Pulmonary artery endothelial cell (primary cell): ENCODE measurements at regions not wholly inside any gene's neighbourhood (a gene's known extent, or its start where the extent isn't known, plus 50 kb on each side); places are given as distances from the start of the nearest gene placed in this dataset.
"Not testable (repeated sequence)": the region's sequence is repeated elsewhere in the genome, so short reads cannot be mapped to it uniquely, and the experiment has no call there.

Source experiments
- DNase-seq: peaks from one replicate; pipeline ENCODE4 v3.0.0-alpha.2; 2011; ENCODE audit warnings: low read depth, low spot score

GRCh38 chrX:1140236-1140681 lies 72.2 kb downstream of the CRLF2 start:
- no peak for DNase-seq

DNA sequence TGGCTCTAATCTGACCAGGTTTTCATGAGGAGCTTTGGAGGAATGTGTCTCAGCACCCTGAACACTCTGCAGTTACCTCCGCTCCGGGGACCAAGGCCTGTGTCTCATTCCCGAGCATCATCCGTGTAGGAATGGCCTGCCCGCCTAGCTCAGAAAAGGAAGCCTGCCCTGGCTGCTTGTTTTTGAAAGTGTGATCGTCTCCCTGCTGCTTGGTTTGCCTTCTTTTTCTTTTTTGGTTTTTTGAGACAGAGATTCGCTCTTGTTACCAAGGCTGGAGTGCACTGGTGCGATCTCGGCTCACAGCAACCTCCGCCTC lies 73.3 kb downstream of the CRLF2 start:
- no peak for DNase-seq

DNA sequence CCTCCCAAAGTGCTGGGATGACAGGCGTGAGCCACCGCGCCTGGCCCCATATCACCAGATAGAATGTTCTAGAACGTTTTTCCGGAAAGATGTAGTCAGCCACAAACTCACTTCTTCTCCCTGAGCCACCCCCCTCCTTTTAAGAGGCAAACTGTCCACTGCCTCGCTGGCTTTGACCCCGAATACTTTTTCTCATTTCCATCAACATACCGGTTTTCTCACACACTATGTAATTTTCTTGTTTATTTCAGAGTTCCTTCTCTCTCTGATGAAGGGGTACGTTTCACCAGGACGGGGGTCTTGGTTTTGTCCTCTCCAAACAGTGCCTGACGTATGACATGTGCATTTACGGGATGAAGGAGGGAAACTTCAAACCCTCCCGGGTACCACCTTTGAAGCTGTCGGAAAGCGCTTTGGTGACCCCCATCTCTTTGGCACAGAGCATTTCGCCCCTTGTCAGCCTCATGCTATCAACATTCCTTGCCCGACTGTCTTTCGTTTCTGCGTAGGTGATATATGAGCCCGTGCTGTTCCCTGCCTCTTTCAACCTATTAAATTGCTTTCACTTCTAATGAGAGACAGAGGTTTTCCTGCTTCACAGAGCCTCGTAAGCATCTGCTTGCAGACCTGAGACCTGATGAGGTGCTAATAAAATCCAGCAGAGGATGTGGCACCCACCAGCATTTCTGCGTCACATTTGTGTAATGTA lies 73.8 kb downstream of the CRLF2 start:
- DNase-seq, result no peak

- DNase-seq, result no peak
Measured at GRCh38 chrX:1137531-1137930, 74.9 kb downstream of the CRLF2 start.

DNA sequence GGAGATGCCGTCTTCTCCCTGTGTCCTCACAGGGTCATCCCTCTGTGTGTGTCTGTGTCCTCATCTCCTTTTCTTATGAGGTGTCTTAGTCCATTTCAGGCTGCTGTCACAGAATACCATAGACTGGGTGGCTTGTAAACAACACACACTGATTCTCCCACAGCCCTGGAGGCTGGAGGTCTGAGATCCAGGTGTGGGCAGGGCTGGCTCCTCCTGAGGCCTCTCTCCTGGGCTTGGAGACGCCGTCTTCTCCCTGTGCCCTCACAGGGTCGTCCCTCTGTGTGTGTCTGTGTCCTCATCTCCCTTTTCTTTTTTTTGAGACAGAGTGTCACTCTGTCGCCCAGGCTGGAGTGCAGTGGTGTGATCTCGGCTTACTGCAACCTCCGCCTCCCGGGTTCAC lies 75.9 kb downstream of the CRLF2 start:
- not testable (repeated sequence) for DNase-seq

DNA sequence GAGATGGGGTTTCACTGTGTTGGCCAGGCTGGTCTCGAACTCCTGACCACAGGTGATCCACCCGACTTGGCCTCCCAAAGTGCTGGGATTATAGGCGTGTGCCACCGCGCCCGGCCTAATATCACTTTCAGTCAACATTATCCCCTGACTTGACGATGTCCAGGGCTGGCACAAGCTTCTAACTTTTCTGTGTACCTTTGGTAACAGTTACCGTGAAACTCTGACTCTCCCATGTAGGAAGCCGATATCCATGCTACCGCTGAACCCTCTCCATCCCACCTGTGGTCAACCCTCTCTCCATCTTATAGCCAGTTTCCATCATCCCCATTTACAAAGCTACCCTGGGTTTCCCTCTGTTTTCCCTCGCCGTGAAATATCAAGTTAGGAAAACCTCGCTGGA lies 77.5 kb downstream of the CRLF2 start:
- DNase-seq, result no peak

- DNase-seq, result no peak
Measured at GRCh38 chrX:1134156-1134555, 78.3 kb downstream of the CRLF2 start.

- no peak for DNase-seq
Measured at GRCh38 chrX:1126738-1127137, 85.7 kb downstream of the CRLF2 start.

- no peak for DNase-seq
Measured at GRCh38 chrX:1124531-1124930, 87.9 kb downstream of the CRLF2 start.

- not testable (repeated sequence) for DNase-seq
Measured at GRCh38 chrX:1122851-1123250, 89.6 kb downstream of the CRLF2 start.

DNA sequence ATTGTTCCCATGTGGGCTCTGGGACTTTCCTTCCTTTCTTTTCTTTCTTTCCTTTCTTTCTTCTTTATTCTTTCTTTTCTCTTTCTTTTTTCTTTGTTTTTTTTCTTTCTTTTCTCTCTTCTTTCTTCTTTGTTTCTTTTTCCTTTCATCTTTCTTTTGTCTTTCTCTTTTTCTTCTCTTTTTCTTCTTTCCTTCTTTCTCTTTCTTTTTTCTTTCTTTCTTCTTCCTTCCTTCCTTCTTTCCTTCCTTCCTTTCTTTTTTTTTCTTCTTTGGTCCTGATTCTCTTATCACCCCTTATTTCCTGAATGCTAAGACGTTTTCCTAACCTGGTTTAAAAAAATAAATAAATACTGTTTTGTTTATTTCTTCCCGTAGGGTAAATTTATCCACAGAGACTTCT lies 93.2 kb downstream of the CRLF2 start:
- DNase-seq, result no peak

DNA sequence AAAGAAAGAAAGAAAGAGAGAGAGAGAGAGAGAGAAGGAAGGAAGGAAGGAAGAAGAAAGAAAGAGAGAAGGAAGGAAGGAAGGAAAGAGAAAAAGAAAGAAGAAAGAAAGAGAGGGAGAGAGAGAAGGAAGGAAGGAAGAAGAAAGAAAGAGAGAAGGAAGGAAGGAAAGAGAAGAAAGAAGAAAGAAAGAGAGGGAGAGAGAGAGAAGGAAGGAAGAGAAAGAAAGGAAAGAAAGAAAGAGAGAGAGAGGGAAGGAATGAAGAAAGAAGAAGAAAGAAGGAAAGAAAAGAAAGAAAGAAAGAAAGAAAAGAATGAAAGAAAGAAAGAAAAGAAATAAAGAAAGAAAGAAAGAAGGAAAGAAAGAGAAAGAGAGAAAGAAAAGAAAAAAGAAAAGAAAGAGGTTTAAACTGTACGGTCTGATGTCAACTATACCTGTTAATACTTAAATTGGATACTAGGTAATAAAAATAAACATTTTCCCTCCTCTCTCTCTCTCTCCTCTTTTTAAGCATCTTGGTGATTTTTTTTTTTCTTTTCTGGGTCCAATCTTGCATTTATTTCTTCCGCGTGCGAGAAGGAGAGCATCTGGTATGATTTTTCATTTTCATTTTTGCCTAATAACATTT lies 93.8 kb downstream of the CRLF2 start:
- DNase-seq, result no peak

DNA sequence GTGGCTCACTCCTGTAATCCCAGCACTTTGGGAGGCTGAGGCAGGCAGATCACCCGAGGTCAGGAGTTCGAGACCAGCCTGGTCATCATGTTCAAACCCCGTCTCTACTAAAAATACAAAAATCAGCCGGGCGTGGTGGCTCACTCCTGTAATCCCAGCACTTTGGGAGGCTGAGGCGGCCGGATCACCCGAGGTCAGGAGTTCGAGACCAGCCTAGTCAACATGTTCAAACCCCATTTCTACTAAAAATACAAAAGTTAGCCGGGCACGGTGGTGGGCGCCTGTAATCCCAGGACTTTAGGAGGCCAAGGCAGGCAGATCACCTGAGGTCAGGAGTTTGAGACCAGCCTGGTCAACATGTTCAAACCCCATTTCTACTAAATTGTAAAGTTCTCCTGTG lies 97.0 kb downstream of the CRLF2 start:
- DNase-seq, result not testable (repeated sequence)

DNA sequence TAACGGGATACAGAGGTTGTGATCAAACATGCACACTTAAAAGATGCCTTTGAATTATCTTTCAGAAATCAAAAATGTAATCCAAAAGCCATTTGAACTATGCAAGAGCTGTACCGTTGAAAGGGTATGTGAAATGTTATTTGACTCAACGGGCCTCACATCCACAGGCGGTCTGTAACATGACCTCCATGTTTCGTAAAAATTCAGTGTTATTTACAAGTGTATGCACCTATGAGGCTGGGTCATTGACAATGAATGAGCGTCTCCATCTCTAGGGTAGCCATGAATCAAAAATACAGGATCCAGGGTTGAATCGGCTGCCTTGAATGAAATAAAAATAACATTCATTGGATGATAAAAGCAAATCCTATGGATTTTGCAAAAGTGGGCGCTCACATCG lies 100.1 kb downstream of the CRLF2 start:
- DNase-seq, result no peak

GRCh38 chrX:1111601-1112300 lies 100.7 kb downstream of the CRLF2 start:
- no peak for DNase-seq

GRCh38 chrX:1109580-1110119 lies 102.8 kb downstream of the CRLF2 start:
- no peak for DNase-seq

GRCh38 chrX:1108501-1109445 lies 103.7 kb downstream of the CRLF2 start:
- DNase-seq, result no peak

DNA sequence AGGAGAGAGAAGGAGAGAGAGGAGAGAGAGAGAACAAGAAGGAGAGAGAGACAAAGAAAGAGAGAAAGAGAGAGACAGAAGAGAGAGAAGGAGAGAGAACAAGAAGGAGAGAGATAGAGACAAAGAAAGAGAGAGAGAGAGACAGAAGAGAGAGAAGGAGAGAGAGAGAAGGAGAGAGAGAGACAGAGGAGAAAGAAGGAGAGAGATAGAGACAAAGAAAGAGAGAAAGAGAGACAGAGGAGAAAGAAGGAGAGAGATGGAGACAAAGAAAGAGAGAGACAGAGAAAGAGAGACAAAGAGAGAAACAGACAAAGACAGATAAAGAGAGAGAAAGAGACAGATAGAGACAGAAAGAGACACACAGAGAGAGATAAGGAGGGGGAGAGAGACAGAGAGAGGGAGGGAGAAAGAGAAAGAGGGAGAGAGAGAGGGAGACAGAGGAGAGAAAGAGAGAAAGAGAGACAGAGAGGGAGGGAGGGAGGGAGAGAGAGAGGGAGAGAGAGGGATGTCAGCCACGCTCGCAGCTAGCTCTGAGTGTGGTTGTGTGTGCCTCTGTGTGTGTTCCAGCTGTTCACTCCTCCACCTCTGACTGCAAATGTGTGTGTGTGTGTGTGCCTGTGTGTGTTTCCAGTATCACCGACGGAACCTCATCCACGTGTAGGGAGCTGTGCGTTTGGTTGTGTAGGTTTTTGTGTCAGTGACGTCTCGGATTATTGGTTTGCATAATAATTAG lies 105.8 kb downstream of the CRLF2 start:
- DNase-seq, result no peak

DNA sequence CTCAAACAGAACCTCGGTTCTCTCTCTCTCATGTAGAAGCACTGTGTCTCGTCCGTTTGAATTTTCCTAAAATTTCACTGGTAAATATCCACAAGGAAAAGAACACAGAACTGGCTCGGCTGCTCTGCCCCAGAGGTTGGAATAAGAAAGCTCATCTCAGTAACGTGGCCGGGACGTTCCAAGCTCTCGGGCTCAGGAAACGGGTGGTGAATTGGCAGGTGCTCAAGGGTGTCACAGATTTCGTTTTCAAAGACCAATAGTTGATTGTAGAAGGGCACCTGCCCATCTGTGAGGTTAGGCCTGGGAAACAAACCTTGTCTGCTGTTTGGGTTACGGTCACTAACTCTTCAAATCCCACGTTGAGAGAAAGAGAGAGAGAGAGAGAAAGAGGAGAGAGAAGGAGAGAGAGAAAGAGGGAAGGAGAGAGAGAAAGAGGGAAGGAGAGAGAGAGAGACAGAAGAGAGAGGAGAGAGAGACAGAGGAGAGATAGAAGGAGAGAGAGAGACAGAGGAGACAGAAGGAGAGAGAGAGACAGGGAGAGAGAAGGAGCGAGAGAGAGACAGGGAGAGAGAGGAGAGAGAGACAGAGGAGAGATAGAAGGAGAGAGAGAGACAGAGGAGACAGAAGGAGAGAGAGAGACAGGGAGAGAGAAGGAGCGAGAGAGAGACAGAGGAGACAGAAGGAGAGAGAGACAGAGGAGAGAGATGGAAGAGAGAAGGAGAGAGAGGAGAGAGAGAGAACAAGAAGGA lies 106.6 kb downstream of the CRLF2 start:
- DNase-seq, result no peak

DNA sequence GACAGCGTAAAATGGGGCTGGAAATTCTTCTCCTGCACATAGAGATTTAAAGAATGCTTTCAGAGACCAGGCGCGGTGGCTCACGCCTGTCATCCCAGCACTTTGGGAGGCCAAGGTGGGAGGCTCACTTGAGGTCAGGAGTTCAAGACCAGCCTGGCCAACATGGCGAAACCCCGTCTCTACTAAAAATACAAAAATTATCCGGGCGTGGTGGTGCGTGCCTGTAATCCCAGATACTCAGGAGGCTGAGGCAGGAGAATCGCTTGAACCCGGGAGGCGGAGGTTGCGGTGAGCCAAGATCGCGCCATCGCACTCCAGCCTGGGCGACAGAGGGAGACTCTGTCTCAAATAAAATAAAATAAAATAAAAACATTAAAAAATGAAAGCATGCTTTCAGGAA lies 107.4 kb downstream of the CRLF2 start:
- not testable (repeated sequence) for DNase-seq
